Psoas muscle (tissue), 7 donors: ENCODE measurements at regions not wholly inside any gene's neighbourhood (a gene's known extent, or its start where the extent isn't known, plus 50 kb on each side); places are given as distances from the start of the nearest gene placed in this dataset.

ENCODE experiments used
- ATAC-seq, 4 donors: fragments of 200-7000 bp; cut with Tn5 transposase; one replicate each; pipeline ENCODE4 v1.9.1; 2020; ENCODE audit warnings: moderate library complexity in 3 of 4, mild to moderate bottlenecking in 2 of 4
- DNase-seq, 2 donors: peaks; one replicate each; pipeline ENCODE4 v3.0.0-alpha.2; 2020
- H3K27ac ChIP-seq: fragments of 200-600 bp; one replicate; pipeline ENCODE4 v1.8.0; 2022
- H3K27me3 ChIP-seq, 3 donors: fragments of 200-600 bp in 1 of 3; one replicate each; pipeline versions ENCODE4 v1.6.1 to v1.8.0; 2013 to 2022; ENCODE audit warnings: low read length in 2 of 3, mild to moderate bottlenecking in 2 of 3, moderate library complexity in 1 of 3; ENCODE audit not compliant: insufficient read depth in 3 of 3
- H3K36me3 ChIP-seq, 2 donors: fragments of 200-600 bp in 1 of 2; one replicate each; pipeline versions ENCODE4 v1.6.1 to v1.8.0; 2013 to 2022; ENCODE audit warnings: low read depth in 1 of 2, mild to moderate bottlenecking in 1 of 2, moderate library complexity in 1 of 2; ENCODE audit not compliant: insufficient read depth in 1 of 2
- H3K4me1 ChIP-seq: fragments of 200-600 bp; one replicate; pipeline ENCODE4 v1.8.0; 2022
- H3K4me3 ChIP-seq: fragments of 200-600 bp; one replicate; pipeline ENCODE4 v1.8.0; 2022; ENCODE audit warnings: mild to moderate bottlenecking
- H3K9me3 ChIP-seq: fragments of 200-600 bp; one replicate; pipeline ENCODE4 v1.8.0; 2022
- CTCF ChIP-seq: fragments of 200-600 bp; IDR thresholded peaks from one replicate; pipeline ENCODE4 v1.8.0; 2022; ENCODE audit warnings: antibody characterized with exemption
- WGBS, 3 donors: extraction: QIAGEN DNeasy Blood & Tissue Kit; methylation state at CpG; one replicate each; pipeline versions ENCODE4 v1.1.6 to v1.1.7; 2013; 5-methylcytosine and 5-hydroxymethylcytosine counted together
- intact Hi-C, 2 donors: fragments of 100-400 bp; cut with DNase I; formaldehyde crosslinking; loops; one replicate each; pipeline versions ENCODE4 v1.11.0 to v1.14.2; 2022
- donor health status: healthy with polysubstance abuse.
- donor health status: DM: no; HTN: no; CAD: no; lungs with moderate emphysema.
- donor health status: Bipolar disorder and iron deficiency.
- donor health status: healthy.
- donor health status: DM: yes; HTN: yes; CAD: no.
- donor health status: DM: no; HTN: no; CAD: no.
- donor health status: DM: yes; HTN: yes; CAD: no.

GRCh38 chr4:53920116-53920515 is 144.3 kb downstream of the CHIC2 start:
- H3K36me3 ChIP-seq = no peaks in the 10 kb centered on the region
- DNase-seq (no peak), ATAC-seq (no peak)
- H3K9me3 ChIP-seq = no peaks in the 10 kb centered on the region
- intact Hi-C loops = no loop called here
- no peaks in the 10 kb centered on the region for H3K4me1 ChIP-seq
- no peak overlapping the region for H3K4me3 ChIP-seq
- WGBS, 3 donors = 56 to 69% (median 64%) methylated on average over 4 of the region's 4 CpGs
- H3K27me3 ChIP-seq = no peaks in the 10 kb centered on the region
- no peak for TF ChIP-seq CTCF
- H3K27ac ChIP-seq = no peak overlapping the region

- H3K36me3 ChIP-seq = no peaks in the 10 kb centered on the region
- TF ChIP-seq CTCF = no peak
- no peak for ATAC-seq
- no peak overlapping the region for H3K27ac ChIP-seq
- H3K4me3 ChIP-seq = no peak overlapping the region
- H3K27me3 ChIP-seq = no peaks in the 10 kb centered on the region
- DNase-seq = no peak
- no peaks in the 10 kb centered on the region for H3K4me1 ChIP-seq
- no peaks in the 10 kb centered on the region for H3K9me3 ChIP-seq
- WGBS, 3 donors = 85 to 90% (median 88%) methylated on average over 2 of the region's 2 CpGs
- intact Hi-C loops = no loop called here
Observed at GRCh38 chr4:53919535-53919934, 144.9 kb downstream of the CHIC2 start.

GRCh38 chr4:53917729-53918128 is 146.7 kb downstream of the CHIC2 start:
- Histone ChIP-seq H3K27ac (no peak overlapping the region), H3K36me3 (no peaks in the 10 kb centered on the region), H3K9me3 (no peaks in the 10 kb centered on the region), H3K27me3 (no peaks in the 10 kb centered on the region), H3K4me1 (no peaks in the 10 kb centered on the region), H3K4me3 (no peak overlapping the region)
- intact Hi-C loops = no loop called here
- DNase-seq (no peak), ATAC-seq (no peak)
- TF ChIP-seq CTCF = no peak
- WGBS, 3 donors = 41 to 46% (median 44%) methylated on average over 2 of the region's 2 CpGs

- no peak overlapping the region for H3K4me3 ChIP-seq
- no peaks in the 10 kb centered on the region for H3K27me3 ChIP-seq
- intact Hi-C loops = no loop called here
- H3K4me1 ChIP-seq = no peaks in the 10 kb centered on the region
- H3K9me3 ChIP-seq = no peaks in the 10 kb centered on the region
- no peaks in the 10 kb centered on the region for H3K36me3 ChIP-seq
- no peak overlapping the region for H3K27ac ChIP-seq
- ATAC-seq (no peak), DNase-seq (no peak)
- no peak for TF ChIP-seq CTCF
Observed at GRCh38 chr4:53916431-53916889, 147.9 kb downstream of the CHIC2 start.

- no peak overlapping the region for H3K4me3 ChIP-seq
- H3K4me1 ChIP-seq = no peaks in the 10 kb centered on the region
- 72% methylated on average over 4 of the region's 4 CpGs for WGBS, 3 donors
- ATAC-seq (peak; percentile 34 to 61 (median 52)), DNase-seq (peak in 1 of 2 donors; percentile 34)
- no peaks in the 10 kb centered on the region for H3K36me3 ChIP-seq
- no peak for TF ChIP-seq CTCF
- no peaks in the 10 kb centered on the region for H3K27me3 ChIP-seq
- no peak overlapping the region for H3K27ac ChIP-seq
- H3K9me3 ChIP-seq = no peaks in the 10 kb centered on the region
- intact Hi-C loops = no loop called here
Observed at GRCh38 chr4:53914313-53915016, 149.9 kb downstream of the CHIC2 start.
